HL-60 (cell line): ENCODE measurements at regions not wholly inside any gene's neighbourhood (a gene's known extent, or its start where the extent isn't known, plus 50 kb on each side); places are given as distances from the start of the nearest gene placed in this dataset.

Source experiments
- DNase-seq, 2 experiments: peaks; one replicate each; pipeline ENCODE4 v3.0.0-alpha.2; 2010 to 2020; ENCODE audit warnings: low read depth in 1 of 2, low spot score in 1 of 2
- H3K27ac ChIP-seq: fragments of 250-450 bp; sonication (Bioruptor Pico); replicated peaks from 2 replicates; pipeline ENCODE4 v1.5.1; 2020; ENCODE audit warnings: mild to moderate bottlenecking, moderate library complexity
- H3K27me3 ChIP-seq: fragments of 250-450 bp; sonication (Bioruptor Pico); 2 replicates; pipeline ENCODE4 v1.5.1; 2021; ENCODE audit warnings: mild to moderate bottlenecking, moderate library complexity; ENCODE audit not compliant: insufficient read depth, poor library complexity, severe bottlenecking
- H3K4me3 ChIP-seq: replicated peaks from 2 replicates; pipeline ENCODE4 v1.5.1; 2011; ENCODE audit warnings: mild to moderate bottlenecking, control low read depth, low read length; ENCODE audit not compliant: insufficient read depth
- GABPA ChIP-seq: IDR thresholded peaks from 2 replicates; pipeline ENCODE4 v1.6.1; 2012; ENCODE audit warnings: low read depth
- POLR2AphosphoS5 ChIP-seq: IDR thresholded peaks from 2 replicates; pipeline ENCODE4 v1.6.1; 2012; ENCODE audit warnings: low read depth
- SPI1 ChIP-seq: IDR thresholded peaks from 2 replicates; pipeline ENCODE4 v1.6.1; 2012; ENCODE audit warnings: low read depth, mild to moderate bottlenecking, borderline replicate concordance
- TF ChIP-seq, protein P1 (sequence below): IDR thresholded peaks from 2 replicates; pipeline ENCODE4 v1.6.1; 2012; ENCODE audit warnings: low read depth; ENCODE audit not compliant: insufficient replicate concordance
- TF ChIP-seq, protein P2 (sequence below): IDR thresholded peaks from one replicate; pipeline ENCODE4 v1.5.1; 2011; ENCODE audit warnings: low read length, control low read depth, inconsistent platforms; ENCODE audit not compliant: insufficient read depth

DNA sequence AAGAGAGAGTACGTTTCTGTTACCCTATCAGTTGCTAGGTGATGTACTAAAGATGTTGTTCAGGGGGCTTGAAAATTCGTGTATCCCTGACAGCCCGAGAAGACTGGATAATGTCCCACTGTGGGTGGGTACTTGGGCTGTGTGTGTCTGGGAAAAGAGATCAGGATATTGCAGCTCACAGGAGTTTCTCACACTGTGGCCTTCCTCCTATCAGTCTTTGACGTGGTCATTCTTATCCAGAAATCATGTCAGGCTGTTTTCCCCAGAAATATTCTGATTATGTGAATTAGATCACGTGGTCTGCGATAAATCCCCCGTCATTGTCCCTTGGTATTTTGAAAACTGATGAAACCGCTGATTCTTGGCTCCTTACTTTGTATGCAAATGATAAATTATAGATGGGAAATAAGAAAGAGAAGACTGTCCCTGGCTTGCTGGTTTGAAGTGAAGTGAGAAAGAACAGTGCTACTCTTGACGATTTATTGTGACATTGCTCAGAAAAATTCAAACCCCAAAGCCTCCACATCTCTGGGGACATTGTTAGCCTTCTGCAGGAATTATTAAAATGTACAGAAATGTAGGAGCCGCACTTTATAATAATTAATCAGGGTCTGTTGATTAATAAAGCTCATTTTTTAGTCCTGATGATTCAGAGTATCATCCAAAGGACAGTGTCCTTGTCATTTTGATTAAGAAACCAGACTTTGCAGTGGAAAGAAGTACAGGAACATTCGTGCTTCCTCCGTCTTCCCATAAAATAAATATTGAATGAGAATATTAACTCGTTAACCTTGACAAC lies 167.5 kb upstream of the TSHZ2 start:
- DNase-seq, result no peak
- TF ChIP-seq GABPA, result no peak
- TF ChIP-seq, protein P1, sequence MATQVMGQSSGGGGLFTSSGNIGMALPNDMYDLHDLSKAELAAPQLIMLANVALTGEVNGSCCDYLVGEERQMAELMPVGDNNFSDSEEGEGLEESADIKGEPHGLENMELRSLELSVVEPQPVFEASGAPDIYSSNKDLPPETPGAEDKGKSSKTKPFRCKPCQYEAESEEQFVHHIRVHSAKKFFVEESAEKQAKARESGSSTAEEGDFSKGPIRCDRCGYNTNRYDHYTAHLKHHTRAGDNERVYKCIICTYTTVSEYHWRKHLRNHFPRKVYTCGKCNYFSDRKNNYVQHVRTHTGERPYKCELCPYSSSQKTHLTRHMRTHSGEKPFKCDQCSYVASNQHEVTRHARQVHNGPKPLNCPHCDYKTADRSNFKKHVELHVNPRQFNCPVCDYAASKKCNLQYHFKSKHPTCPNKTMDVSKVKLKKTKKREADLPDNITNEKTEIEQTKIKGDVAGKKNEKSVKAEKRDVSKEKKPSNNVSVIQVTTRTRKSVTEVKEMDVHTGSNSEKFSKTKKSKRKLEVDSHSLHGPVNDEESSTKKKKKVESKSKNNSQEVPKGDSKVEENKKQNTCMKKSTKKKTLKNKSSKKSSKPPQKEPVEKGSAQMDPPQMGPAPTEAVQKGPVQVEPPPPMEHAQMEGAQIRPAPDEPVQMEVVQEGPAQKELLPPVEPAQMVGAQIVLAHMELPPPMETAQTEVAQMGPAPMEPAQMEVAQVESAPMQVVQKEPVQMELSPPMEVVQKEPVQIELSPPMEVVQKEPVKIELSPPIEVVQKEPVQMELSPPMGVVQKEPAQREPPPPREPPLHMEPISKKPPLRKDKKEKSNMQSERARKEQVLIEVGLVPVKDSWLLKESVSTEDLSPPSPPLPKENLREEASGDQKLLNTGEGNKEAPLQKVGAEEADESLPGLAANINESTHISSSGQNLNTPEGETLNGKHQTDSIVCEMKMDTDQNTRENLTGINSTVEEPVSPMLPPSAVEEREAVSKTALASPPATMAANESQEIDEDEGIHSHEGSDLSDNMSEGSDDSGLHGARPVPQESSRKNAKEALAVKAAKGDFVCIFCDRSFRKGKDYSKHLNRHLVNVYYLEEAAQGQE, result no peak
- Histone ChIP-seq H3K27me3 (peaks cover 3% of the 10 kb centered on the region), H3K27ac (no peak overlapping the region), H3K4me3 (no peak overlapping the region)

DNA sequence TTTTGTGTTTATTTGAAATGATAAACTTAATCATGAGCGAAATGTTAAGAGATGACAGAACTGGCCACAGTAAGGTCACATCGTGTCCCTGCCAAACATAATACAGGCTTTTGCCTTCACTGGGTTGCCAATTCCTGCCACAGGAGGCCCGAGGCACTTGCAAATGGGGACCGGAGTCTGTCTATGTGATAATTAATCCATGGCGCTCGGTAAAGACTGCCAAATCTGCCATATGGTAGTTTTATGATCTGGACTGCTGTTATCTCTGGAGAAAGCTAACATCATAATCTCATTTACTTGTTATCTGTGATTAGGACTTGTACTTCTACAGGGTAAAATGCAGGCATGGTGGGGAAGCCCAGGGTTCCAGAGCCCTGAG lies 170.5 kb upstream of the TSHZ2 start:
- TF ChIP-seq, protein P1, result no peak
- TF ChIP-seq SPI1 (no peak), POLR2AphosphoS5 (no peak), GABPA (no peak)
- TF ChIP-seq, protein P2, sequence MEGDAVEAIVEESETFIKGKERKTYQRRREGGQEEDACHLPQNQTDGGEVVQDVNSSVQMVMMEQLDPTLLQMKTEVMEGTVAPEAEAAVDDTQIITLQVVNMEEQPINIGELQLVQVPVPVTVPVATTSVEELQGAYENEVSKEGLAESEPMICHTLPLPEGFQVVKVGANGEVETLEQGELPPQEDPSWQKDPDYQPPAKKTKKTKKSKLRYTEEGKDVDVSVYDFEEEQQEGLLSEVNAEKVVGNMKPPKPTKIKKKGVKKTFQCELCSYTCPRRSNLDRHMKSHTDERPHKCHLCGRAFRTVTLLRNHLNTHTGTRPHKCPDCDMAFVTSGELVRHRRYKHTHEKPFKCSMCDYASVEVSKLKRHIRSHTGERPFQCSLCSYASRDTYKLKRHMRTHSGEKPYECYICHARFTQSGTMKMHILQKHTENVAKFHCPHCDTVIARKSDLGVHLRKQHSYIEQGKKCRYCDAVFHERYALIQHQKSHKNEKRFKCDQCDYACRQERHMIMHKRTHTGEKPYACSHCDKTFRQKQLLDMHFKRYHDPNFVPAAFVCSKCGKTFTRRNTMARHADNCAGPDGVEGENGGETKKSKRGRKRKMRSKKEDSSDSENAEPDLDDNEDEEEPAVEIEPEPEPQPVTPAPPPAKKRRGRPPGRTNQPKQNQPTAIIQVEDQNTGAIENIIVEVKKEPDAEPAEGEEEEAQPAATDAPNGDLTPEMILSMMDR, result no peak
- H3K27ac ChIP-seq, result no peak overlapping the region

DNA sequence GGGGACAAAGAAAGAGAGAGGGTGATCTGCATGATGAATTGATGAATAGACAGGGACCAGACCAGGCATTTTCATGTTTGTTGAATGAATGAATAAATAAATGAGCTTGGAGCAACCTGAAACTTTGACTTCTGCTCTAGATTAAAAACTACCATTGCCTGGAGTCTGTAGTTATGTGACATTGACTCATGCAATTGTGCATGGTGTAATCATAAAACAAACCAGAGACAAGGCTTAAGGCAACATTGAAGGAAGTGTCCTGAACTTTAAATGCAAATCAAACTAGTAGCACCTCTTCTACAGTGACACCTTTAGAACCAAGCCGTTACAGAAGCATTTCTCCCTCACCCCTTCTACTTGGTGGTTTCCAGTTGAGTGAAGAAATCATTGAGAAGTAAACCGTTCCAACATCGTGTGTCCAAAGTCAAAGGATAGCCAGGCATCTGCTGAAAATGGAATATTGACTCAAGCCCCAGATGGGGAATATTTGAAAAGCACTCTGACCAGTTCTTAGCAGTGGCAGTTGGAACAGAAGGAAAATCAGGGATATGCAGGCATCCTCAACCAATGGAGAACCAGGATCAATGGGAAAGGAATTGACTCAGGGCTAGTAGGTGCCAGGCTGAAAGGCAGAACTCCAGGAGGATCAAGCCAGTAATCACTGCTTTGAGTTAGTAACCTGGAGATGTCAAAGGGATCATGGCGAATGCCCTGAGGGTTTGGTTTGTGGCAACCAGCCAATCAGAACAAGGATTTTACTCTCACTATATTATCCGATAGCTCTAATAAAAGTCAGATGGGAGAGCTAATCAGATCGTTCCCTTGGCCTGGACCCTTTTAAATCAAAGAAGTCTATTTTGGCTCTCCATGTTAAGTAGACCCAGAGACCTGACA lies 171.2 kb upstream of the TSHZ2 start:
- Histone ChIP-seq H3K4me3 (no peak overlapping the region), H3K27me3 (no peaks in the 10 kb centered on the region), H3K27ac (no peak overlapping the region)
- TF ChIP-seq GABPA, result no peak
- no peak for TF ChIP-seq SPI1
- TF ChIP-seq, protein P1, result no peak
- TF ChIP-seq, protein P2, result no peak
- no peak for TF ChIP-seq POLR2AphosphoS5
- DNase-seq, result no peak

More for the DNA sequence above, 170.5 kb upstream of the TSHZ2 start:
- Histone ChIP-seq H3K27me3 (no peaks in the 10 kb centered on the region), H3K4me3 (no peak overlapping the region)
- no peak for DNase-seq
